Activated CD4-positive, alpha-beta T cell treated with anti-CD3 and anti-CD28 coated beads, Interleukin-2, amount 10 ng/mL, durations not matched to agents 7 days and 5 days (primary cell): ENCODE measurements at regions not wholly inside any gene's neighbourhood (a gene's known extent, or its start where the extent isn't known, plus 50 kb on each side); places are given as distances from the start of the nearest gene placed in this dataset.

ENCODE experiments used
- CTCF ChIA-PET: fragments of 350-600 bp; sonication (Branson Sonifier 250); formaldehyde crosslinking; loops from one replicate; lab custom pipeline; 2021; ENCODE audit warnings: antibody characterized with exemption; lab: Charles Lee
- POLR2A ChIA-PET: fragments of 350-600 bp; sonication (Branson Sonifier 250); formaldehyde crosslinking; loops from one replicate; lab custom pipeline; 2021; ENCODE audit warnings: antibody characterized with exemption; lab: Charles Lee
- DNase-seq: peaks from one replicate; pipeline ENCODE4 v3.0.0-alpha.2; 2020
- H3K27ac Mint-ChIP-seq: one replicate; pipeline ENCODE4 v1.8.0; 2021; ENCODE audit warnings: mild to moderate bottlenecking, moderate library complexity, mixed read lengths
- H3K27me3 Mint-ChIP-seq: one replicate; pipeline ENCODE4 v1.8.0; 2021; ENCODE audit warnings: mixed read lengths
- H3K36me3 Mint-ChIP-seq: one replicate; pipeline ENCODE4 v1.8.0; 2021; ENCODE audit warnings: low read depth, mixed read lengths
- H3K4me1 Mint-ChIP-seq: one replicate; pipeline ENCODE4 v1.8.0; 2021; ENCODE audit warnings: mixed read lengths
- H3K4me3 Mint-ChIP-seq: one replicate; pipeline ENCODE4 v1.8.0; 2021; ENCODE audit warnings: mild to moderate bottlenecking, moderate library complexity, mixed read lengths
- H3K9me3 Mint-ChIP-seq: one replicate; pipeline ENCODE4 v1.8.0; 2021; ENCODE audit warnings: mixed read lengths

GRCh38 chr5:105430516-105430915 lies 1867.9 kb upstream of the NUDT12 start:
- no peak for DNase-seq
- POLR2A ChIA-PET = no interaction called here
- no peak overlapping the region for H3K27ac Mint-ChIP-seq
- CTCF ChIA-PET = no interaction called here
- H3K27me3 Mint-ChIP-seq = no peaks in the 10 kb centered on the region
- H3K9me3 Mint-ChIP-seq = peaks cover 4% of the 10 kb centered on the region
- H3K4me1 Mint-ChIP-seq = no peaks in the 10 kb centered on the region
- no peaks in the 10 kb centered on the region for H3K36me3 Mint-ChIP-seq
- no peak overlapping the region for H3K4me3 Mint-ChIP-seq

- Mint-ChIP-seq H3K27me3 (no peaks in the 10 kb centered on the region), H3K4me1 (no peaks in the 10 kb centered on the region)
- POLR2A ChIA-PET = no interaction called here
Measured at GRCh38 chr5:105428451-105429380, 1866.1 kb upstream of the NUDT12 start.

GRCh38 chr5:105414067-105414466 lies 1851.5 kb upstream of the NUDT12 start:
- Mint-ChIP-seq H3K4me3 (no peak overlapping the region), H3K27me3 (no peaks in the 10 kb centered on the region), H3K27ac (no peak overlapping the region), H3K9me3 (peaks cover 13% of the 10 kb centered on the region), H3K4me1 (no peaks in the 10 kb centered on the region), H3K36me3 (no peaks in the 10 kb centered on the region)
- DNase-seq = no peak
- CTCF ChIA-PET = no interaction called here
- POLR2A ChIA-PET = no interaction called here

More at GRCh38 chr5:105428451-105429380, 1866.1 kb upstream of the NUDT12 start:
- CTCF ChIA-PET = no interaction called here
- Mint-ChIP-seq H3K27ac (no peak overlapping the region), H3K36me3 (no peaks in the 10 kb centered on the region), H3K9me3 (peaks cover 4% of the 10 kb centered on the region), H3K4me3 (no peak overlapping the region)
- DNase-seq = no peak

DNA sequence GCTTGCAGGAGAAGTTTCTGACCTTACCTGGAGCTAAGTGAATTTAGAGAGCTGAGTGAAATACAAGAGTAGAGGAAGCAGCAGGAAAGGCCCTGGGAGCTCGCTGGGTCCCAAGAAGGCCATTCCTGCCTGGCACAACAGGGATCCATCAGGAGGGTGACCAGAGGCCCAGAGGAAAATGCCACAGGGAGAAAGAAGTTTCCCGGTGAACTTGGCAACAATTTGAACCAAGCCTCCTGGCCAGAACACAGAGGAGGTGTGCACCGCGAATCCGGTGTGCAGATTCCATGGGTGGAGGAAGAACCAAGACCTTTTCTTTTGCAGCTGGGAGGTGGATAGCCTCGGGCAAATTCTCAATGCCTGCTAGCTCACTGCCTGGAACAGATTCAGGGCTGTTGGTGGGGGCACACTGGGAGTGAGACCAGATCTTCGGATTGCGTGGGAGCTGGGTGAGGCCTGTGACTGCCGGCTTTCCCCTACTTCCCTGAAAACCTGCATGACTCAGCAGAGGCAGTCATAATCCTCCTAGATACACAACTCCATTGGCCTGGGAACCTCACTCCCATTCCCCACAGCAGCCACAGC lies 1850.9 kb upstream of the NUDT12 start:
- Mint-ChIP-seq H3K27me3 (no peaks in the 10 kb centered on the region), H3K27ac (no peak overlapping the region), H3K4me1 (no peaks in the 10 kb centered on the region), H3K4me3 (no peak overlapping the region), H3K9me3 (peaks cover 7% of the 10 kb centered on the region), H3K36me3 (no peaks in the 10 kb centered on the region)
- CTCF ChIA-PET = no interaction called here
- no peak for DNase-seq
- POLR2A ChIA-PET = no interaction called here

- no peaks in the 10 kb centered on the region for H3K27me3 Mint-ChIP-seq
- no peaks in the 10 kb centered on the region for H3K36me3 Mint-ChIP-seq
- ChIA-PET CTCF (no interaction called here), POLR2A (no interaction called here)
- H3K9me3 Mint-ChIP-seq = peaks cover 2% of the 10 kb centered on the region
- H3K27ac Mint-ChIP-seq = no peak overlapping the region
- no peaks in the 10 kb centered on the region for H3K4me1 Mint-ChIP-seq
- no peak overlapping the region for H3K4me3 Mint-ChIP-seq
- DNase-seq = no peak
Measured at GRCh38 chr5:105409695-105410094, 1847.1 kb upstream of the NUDT12 start.

DNA sequence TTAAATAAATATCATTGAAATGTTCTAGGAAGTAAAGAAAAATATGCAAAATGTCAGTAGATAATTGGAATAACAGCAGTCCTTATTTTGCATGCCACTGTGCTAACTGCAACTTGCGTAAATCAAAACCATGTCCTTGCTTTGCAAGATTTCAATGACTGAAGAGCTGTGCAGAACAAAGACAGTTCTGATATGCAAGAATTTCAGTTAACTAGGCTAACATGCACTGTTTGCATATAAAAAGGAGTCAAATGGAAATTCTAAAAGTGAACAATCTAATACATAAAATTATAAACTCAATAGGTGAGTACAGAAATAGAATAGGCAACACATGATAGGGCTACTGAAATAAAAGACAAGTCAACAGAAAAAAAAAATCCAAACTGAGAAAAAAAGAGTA lies 1844.6 kb upstream of the NUDT12 start:
- DNase-seq = no peak
- Mint-ChIP-seq H3K9me3 (no peaks in the 10 kb centered on the region), H3K27ac (no peak overlapping the region), H3K27me3 (no peaks in the 10 kb centered on the region), H3K36me3 (no peaks in the 10 kb centered on the region), H3K4me3 (no peak overlapping the region), H3K4me1 (no peaks in the 10 kb centered on the region)
- CTCF ChIA-PET = no interaction called here
- POLR2A ChIA-PET = no interaction called here

GRCh38 chr5:105397749-105398148 lies 1835.2 kb upstream of the NUDT12 start:
- Mint-ChIP-seq H3K4me1 (no peaks in the 10 kb centered on the region), H3K36me3 (no peaks in the 10 kb centered on the region), H3K27ac (no peak overlapping the region), H3K27me3 (no peaks in the 10 kb centered on the region), H3K4me3 (no peak overlapping the region), H3K9me3 (peaks cover 2% of the 10 kb centered on the region)
- no peak for DNase-seq
- CTCF ChIA-PET = no interaction called here
- POLR2A ChIA-PET = no interaction called here

- DNase-seq = no peak
- ChIA-PET POLR2A (no interaction called here), CTCF (no interaction called here)
- Mint-ChIP-seq H3K9me3 (peaks cover 7% of the 10 kb centered on the region), H3K27me3 (no peaks in the 10 kb centered on the region), H3K36me3 (no peaks in the 10 kb centered on the region), H3K27ac (no peak overlapping the region), H3K4me3 (no peak overlapping the region), H3K4me1 (no peaks in the 10 kb centered on the region)
Measured at GRCh38 chr5:105392710-105393149, 1830.1 kb upstream of the NUDT12 start.

DNA sequence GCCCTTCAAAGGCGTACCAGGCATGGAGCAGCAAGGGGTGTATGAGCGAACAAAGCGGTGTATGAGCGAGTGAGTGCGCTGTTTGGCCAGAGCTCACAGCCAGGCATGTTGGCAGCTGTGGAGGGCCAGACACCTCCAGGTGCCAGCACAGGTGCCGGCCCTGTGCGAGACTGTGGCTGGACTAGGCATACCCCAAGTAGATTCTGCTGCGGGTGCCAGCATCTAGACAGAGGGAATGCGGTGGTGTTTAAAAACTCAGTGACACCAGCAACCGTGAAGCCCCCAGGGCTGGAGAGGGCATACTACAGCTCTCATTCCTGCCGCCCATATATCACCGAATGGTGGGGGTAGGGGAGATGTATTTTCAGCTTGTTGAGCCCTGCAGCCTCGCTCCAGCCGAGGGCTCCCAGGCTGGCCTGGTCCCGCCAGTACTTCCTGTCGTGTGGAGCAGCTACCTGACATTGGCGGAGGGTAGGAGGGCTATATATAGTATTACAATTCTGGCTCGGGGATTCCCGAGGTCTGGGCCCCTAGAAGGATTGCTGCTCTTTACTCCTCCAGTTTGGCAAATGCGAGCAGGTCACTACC lies 1829.6 kb upstream of the NUDT12 start:
- POLR2A ChIA-PET = no interaction called here
- no peak for DNase-seq
- H3K4me1 Mint-ChIP-seq = no peaks in the 10 kb centered on the region
- H3K36me3 Mint-ChIP-seq = no peaks in the 10 kb centered on the region
- H3K9me3 Mint-ChIP-seq = peaks cover 7% of the 10 kb centered on the region
- CTCF ChIA-PET = no interaction called here
- H3K27me3 Mint-ChIP-seq = no peaks in the 10 kb centered on the region
- no peak overlapping the region for H3K27ac Mint-ChIP-seq
- H3K4me3 Mint-ChIP-seq = no peak overlapping the region

GRCh38 chr5:105380126-105380525 lies 1817.5 kb upstream of the NUDT12 start:
- Mint-ChIP-seq H3K27me3 (no peaks in the 10 kb centered on the region), H3K4me1 (no peaks in the 10 kb centered on the region), H3K27ac (no peak overlapping the region), H3K4me3 (no peak overlapping the region), H3K9me3 (peaks cover 2% of the 10 kb centered on the region), H3K36me3 (no peaks in the 10 kb centered on the region)
- POLR2A ChIA-PET = no interaction called here
- CTCF ChIA-PET = no interaction called here
- no peak for DNase-seq

- CTCF ChIA-PET = no interaction called here
- POLR2A ChIA-PET = no interaction called here
- Mint-ChIP-seq H3K27ac (no peak overlapping the region), H3K27me3 (no peaks in the 10 kb centered on the region), H3K4me1 (no peaks in the 10 kb centered on the region), H3K36me3 (no peaks in the 10 kb centered on the region), H3K9me3 (peaks cover 5% of the 10 kb centered on the region), H3K4me3 (no peak overlapping the region)
- DNase-seq = no peak
Measured at GRCh38 chr5:105371169-105371568, 1808.6 kb upstream of the NUDT12 start.

GRCh38 chr5:105350486-105351140 lies 1788.0 kb upstream of the NUDT12 start:
- ChIA-PET POLR2A (no interaction called here), CTCF (no interaction called here)
- H3K27ac Mint-ChIP-seq = no peak overlapping the region
- DNase-seq = no peak
- H3K4me1 Mint-ChIP-seq = no peaks in the 10 kb centered on the region
- H3K4me3 Mint-ChIP-seq = no peak overlapping the region
- no peaks in the 10 kb centered on the region for H3K36me3 Mint-ChIP-seq
- H3K27me3 Mint-ChIP-seq = no peaks in the 10 kb centered on the region
- peaks cover 6% of the 10 kb centered on the region for H3K9me3 Mint-ChIP-seq

- no peaks in the 10 kb centered on the region for H3K27me3 Mint-ChIP-seq
- CTCF ChIA-PET = no interaction called here
- no peak overlapping the region for H3K4me3 Mint-ChIP-seq
- H3K27ac Mint-ChIP-seq = no peak overlapping the region
- peaks cover 12% of the 10 kb centered on the region for H3K9me3 Mint-ChIP-seq
- H3K36me3 Mint-ChIP-seq = no peaks in the 10 kb centered on the region
- DNase-seq = no peak
- no peaks in the 10 kb centered on the region for H3K4me1 Mint-ChIP-seq
- POLR2A ChIA-PET = no interaction called here
Measured at GRCh38 chr5:105331558-105331957, 1769.0 kb upstream of the NUDT12 start.
